Hematopoietic multipotent progenitor cell treated with erythropoietin and hydrocortisone succinate and interleukin-3 and kit ligand, for 4 days (in vitro differentiated cells): ENCODE measurements at regions not wholly inside any gene's neighbourhood (a gene's known extent, or its start where the extent isn't known, plus 50 kb on each side); places are given as distances from the start of the nearest gene placed in this dataset.

Experiments
- DNase-seq: peaks from one replicate; pipeline ENCODE4 v3.0.0-alpha.2; 2015

- no peak for DNase-seq
Observed at GRCh38 chr4:144580430-144580829, 65.5 kb upstream of the HHIP start.

- DNase-seq = no peak
Observed at GRCh38 chr4:144582105-144582850, 63.7 kb upstream of the HHIP start.

DNA sequence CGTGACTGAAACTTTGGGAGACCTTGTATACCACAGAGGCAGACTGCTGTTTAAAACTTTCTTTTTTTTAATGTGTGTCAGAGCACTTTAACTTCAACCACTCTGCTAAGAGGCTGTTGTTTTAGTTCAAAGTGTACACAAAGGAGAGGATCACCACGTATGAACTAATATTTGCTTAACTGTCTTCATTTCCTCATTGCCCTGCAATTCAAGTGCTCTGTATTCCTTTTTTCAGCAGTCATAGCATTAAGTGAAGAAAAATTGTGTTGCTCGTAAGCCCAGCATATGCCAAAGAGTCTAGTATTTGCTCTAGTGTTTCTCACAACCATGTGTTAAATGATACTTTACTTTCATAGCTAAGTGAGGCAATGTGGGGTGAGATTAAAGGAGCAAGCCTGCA, 63.0 kb upstream of the HHIP start:
- no peak for DNase-seq

GRCh38 chr4:144583658-144584057, 62.3 kb upstream of the HHIP start:
- no peak for DNase-seq

DNA sequence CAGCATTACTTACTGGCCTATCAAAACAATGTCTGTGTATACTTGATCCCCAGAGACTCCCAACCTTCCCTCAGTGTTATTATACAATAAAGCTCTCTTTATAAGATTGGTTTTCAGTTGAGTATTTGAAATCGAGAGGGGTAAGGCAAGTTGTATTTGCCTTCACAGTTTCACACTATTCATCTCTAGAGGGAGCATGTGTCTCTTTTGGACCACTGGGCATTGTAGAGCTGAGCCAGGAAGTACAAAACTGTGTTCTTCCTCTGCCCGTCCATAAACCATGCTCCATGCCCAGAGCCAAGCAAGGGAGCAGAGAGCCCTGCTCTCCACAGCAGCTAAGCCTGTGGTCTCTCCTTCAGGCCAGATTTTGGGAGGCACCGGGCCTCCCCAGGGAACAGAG, 61.5 kb upstream of the HHIP start:
- no peak for DNase-seq

GRCh38 chr4:144589512-144589911, 56.4 kb upstream of the HHIP start:
- no peak for DNase-seq

GRCh38 chr4:144590020-144590419, 55.9 kb upstream of the HHIP start:
- no peak for DNase-seq

GRCh38 chr4:144591401-144591800, 54.6 kb upstream of the HHIP start:
- peak; percentile 15 for DNase-seq

GRCh38 chr4:144592264-144592663, 53.7 kb upstream of the HHIP start:
- DNase-seq = no peak

DNA sequence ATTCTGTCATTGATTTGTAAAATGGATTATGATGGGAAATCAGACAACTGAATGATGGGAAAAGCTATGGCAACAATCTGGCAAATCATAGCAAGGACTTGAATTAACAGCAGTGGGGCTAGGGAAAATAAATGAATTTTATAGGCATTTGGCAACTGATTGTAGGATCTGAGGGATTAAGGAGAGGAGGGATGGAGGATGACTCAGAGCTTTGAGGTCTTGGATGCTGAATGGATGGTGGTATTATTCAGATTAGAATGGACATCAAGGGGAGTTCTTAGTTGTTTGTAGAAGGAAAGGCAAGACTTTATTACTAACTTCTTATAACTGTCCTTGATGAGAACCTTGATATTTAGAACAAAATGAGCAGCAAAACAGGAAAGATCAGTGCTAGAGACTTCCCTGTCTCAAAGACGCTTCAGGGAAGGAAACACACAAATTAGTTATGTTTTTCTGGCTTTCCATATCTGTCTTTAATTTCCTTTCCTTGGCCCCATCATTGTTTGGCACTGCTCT, 51.4 kb upstream of the HHIP start:
- no peak for DNase-seq

DNA sequence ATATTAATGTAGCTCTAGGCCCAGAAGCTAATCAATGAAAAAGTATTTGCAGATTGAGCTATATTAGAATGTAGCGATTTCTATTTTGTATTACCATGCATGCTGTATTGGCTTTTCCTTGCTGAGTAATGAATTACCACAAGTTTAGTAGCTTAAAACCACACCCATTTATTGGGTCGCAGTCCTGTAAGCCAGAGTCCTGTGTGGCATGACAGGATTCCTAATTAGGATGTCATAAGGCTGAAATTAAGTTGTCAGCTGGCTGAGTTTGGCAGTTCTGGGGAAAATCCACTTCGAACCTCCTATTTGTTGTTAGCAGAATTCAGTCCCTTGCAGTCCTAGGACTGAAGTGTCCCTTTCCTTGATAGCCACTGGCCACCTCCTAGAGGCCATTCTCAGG, 50.3 kb upstream of the HHIP start:
- DNase-seq = no peak
